ENCODE measurements at regions not wholly inside any gene's neighbourhood (a gene's known extent, or its start where the extent isn't known, plus 50 kb on each side); places are given as distances from the start of the nearest gene placed in this dataset.

DNA sequence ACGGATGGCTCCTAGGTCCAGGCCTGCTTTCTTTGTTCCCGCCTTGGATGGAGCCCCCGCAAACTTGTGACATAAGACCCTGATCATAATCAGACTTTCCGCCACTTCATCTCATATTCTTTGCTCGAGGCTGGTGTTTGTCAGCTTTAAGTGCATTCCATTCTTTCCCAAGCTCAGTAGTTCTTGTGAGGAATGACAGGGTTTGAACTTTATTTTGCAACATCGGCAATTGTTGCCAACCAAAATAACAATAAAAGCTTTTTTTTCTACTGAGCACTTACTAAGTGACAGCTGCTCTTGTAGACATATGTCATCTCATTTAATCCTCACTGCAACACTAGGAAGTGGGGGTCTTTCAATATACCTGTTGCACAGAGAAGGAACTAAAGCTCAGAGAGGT, 178.8 kb upstream of the ST6GAL2 start:
- H3K9me3 ChIP-seq (ENCODE audit: control insufficient read depth, insufficient read depth, low read depth, low read length), result no peaks in the 10 kb centered on the region
- no peak overlapping the region for H3K4me3 ChIP-seq (ENCODE audit: low read depth, low read length)
- no peaks in the 10 kb centered on the region for H3K36me3 ChIP-seq (ENCODE audit: control insufficient read depth, insufficient read depth, low read length)
- H3K4me1 ChIP-seq (ENCODE audit: control insufficient read depth, insufficient read depth, low read length), result peaks cover 15% of the 10 kb centered on the region; the same call in 1 of the 2 replicates
- no peaks in the 10 kb centered on the region for H3K27me3 ChIP-seq (ENCODE audit: control insufficient read depth, insufficient read depth, low read length)
- no peak overlapping the region for H3K27ac ChIP-seq (ENCODE audit: low read depth, low read length)
- H3K9ac ChIP-seq (ENCODE audit: low read length), result no peak overlapping the region

DNA sequence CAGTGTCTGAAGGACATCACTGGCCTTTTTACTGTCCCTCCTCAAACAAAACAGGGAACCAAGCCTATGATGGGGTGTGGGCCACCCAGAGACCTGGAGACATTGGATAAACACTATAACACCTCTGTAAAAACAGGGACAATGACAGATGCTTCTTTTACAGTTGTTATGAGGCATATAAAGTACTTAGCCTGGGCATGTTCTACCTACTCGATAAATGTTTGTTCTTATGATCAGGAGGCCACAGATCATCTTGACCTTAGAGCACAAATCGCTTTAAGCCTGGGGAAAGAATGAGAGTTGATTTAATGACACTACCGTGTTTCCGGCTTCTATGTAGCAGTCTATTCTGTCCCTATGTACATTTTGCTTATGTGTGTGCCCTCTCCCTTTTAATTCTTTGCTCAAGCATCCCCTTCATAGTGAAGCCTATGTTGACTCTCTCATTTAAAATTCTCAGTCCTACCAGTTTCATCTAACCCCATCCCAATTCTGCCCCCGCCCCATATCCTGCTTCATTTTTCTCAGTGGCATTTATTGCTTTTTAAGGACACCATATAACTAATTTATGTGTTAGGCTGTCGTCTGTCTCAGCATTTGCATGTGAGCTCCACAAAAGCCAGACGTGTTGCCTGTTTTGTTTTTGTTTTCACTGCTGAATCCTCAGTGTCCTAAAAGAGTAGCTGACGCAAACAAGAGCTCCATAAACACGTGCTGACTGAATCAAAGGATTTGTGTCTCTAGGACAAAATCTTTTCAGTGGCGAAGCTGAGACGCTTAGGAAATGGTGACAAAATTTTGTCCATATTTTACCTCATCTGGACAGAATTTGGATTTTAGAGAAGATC, 182.3 kb upstream of the ST6GAL2 start:
- H3K4me3 ChIP-seq (ENCODE audit: low read depth, low read length), result no peak overlapping the region
- no peak overlapping the region for H3K9ac ChIP-seq (ENCODE audit: low read length)
- H3K4me1 ChIP-seq (ENCODE audit: control insufficient read depth, insufficient read depth, low read length), result 0 out of 2 replicates have a peak, but pooled peaks cover 3% of the 10 kb centered on the region
- H3K27me3 ChIP-seq (ENCODE audit: control insufficient read depth, insufficient read depth, low read length), result no peaks in the 10 kb centered on the region
- no peaks in the 10 kb centered on the region for H3K36me3 ChIP-seq (ENCODE audit: control insufficient read depth, insufficient read depth, low read length)
- no peaks in the 10 kb centered on the region for H3K9me3 ChIP-seq (ENCODE audit: control insufficient read depth, insufficient read depth, low read depth, low read length)
- H3K27ac ChIP-seq (ENCODE audit: low read depth, low read length), result no peak overlapping the region

GRCh38 chr2:107069890-107070289, 183.9 kb upstream of the ST6GAL2 start:
- Histone ChIP-seq H3K27me3 (ENCODE audit: control insufficient read depth, insufficient read depth, low read length) (no peaks in the 10 kb centered on the region), H3K27ac (ENCODE audit: low read depth, low read length) (no peak overlapping the region), H3K4me1 (ENCODE audit: control insufficient read depth, insufficient read depth, low read length) (0 out of 2 replicates have a peak, but pooled peaks cover 3% of the 10 kb centered on the region), H3K9ac (ENCODE audit: low read length) (no peak overlapping the region), H3K4me3 (ENCODE audit: low read depth, low read length) (no peak overlapping the region), H3K9me3 (ENCODE audit: control insufficient read depth, insufficient read depth, low read depth, low read length) (no peaks in the 10 kb centered on the region), H3K36me3 (ENCODE audit: control insufficient read depth, insufficient read depth, low read length) (no peaks in the 10 kb centered on the region)

DNA sequence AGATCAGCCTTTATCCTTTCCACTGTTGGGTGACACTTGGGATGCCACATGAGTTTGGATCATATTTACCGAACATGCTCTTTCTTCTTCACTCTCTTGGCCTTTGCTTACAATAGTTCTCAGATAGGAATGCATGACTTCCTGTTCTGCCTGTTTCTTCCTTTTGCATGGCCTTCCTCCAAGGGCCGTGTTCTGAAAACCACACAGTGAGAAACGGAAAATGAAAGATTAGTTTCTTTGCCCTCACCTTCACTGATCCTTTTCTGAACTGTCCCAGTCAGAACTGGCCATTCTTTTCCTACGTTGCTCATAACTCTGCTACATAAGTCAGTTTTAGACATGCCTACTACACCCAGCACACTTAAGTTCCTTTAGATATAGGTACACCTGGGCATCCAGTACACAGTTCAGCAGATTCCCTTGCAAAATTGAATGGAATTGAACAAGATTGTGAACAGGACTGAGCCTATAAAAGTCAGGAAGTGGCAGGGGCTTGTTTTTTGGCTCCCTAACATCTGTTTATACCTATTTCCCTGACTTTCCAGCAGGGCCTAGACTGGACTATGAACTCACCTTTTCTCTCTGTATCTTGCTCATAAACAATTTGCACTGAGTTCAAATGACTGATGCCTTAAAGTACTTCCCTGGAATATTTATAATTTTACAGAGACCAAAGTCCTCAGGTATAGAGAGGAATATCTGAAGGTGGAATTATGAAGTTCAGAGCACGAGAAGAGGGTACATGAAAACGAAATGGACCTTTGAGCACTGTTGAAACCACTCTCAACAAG, 186.4 kb upstream of the ST6GAL2 start:
- Histone ChIP-seq H3K27ac (ENCODE audit: low read depth, low read length) (no peak overlapping the region), H3K36me3 (ENCODE audit: control insufficient read depth, insufficient read depth, low read length) (no peaks in the 10 kb centered on the region), H3K4me1 (ENCODE audit: control insufficient read depth, insufficient read depth, low read length) (0 out of 2 replicates have a peak, but pooled peaks cover 3% of the 10 kb centered on the region), H3K9ac (ENCODE audit: low read length) (no peak overlapping the region), H3K4me3 (ENCODE audit: low read depth, low read length) (no peak overlapping the region), H3K27me3 (ENCODE audit: control insufficient read depth, insufficient read depth, low read length) (no peaks in the 10 kb centered on the region), H3K9me3 (ENCODE audit: control insufficient read depth, insufficient read depth, low read depth, low read length) (no peaks in the 10 kb centered on the region)

- Histone ChIP-seq H3K27ac (ENCODE audit: low read depth, low read length) (no peak overlapping the region), H3K9ac (ENCODE audit: low read length) (no peak overlapping the region), H3K36me3 (ENCODE audit: control insufficient read depth, insufficient read depth, low read length) (no peaks in the 10 kb centered on the region)
These were observed 192.6 kb upstream of the ST6GAL2 start for GRCh38 chr2:107078584-107078983.

GRCh38 chr2:107086497-107086896, 200.5 kb upstream of the ST6GAL2 start:
- Histone ChIP-seq H3K9me3 (ENCODE audit: control insufficient read depth, insufficient read depth, low read depth, low read length) (no peaks in the 10 kb centered on the region), H3K27me3 (ENCODE audit: control insufficient read depth, insufficient read depth, low read length) (no peaks in the 10 kb centered on the region), H3K27ac (ENCODE audit: low read depth, low read length) (no peak overlapping the region), H3K9ac (ENCODE audit: low read length) (no peak overlapping the region), H3K36me3 (ENCODE audit: control insufficient read depth, insufficient read depth, low read length) (no peaks in the 10 kb centered on the region), H3K4me3 (ENCODE audit: low read depth, low read length) (no peak overlapping the region), H3K4me1 (ENCODE audit: control insufficient read depth, insufficient read depth, low read length) (no peaks in the 10 kb centered on the region)

More at GRCh38 chr2:107078584-107078983, 192.6 kb upstream of the ST6GAL2 start:
- Histone ChIP-seq H3K4me1 (ENCODE audit: control insufficient read depth, insufficient read depth, low read length) (no peaks in the 10 kb centered on the region), H3K9me3 (ENCODE audit: control insufficient read depth, insufficient read depth, low read depth, low read length) (no peaks in the 10 kb centered on the region), H3K27me3 (ENCODE audit: control insufficient read depth, insufficient read depth, low read length) (no peaks in the 10 kb centered on the region), H3K4me3 (ENCODE audit: low read depth, low read length) (no peak overlapping the region)

GRCh38 chr2:107088156-107088555, 202.2 kb upstream of the ST6GAL2 start:
- H3K27me3 ChIP-seq (ENCODE audit: control insufficient read depth, insufficient read depth, low read length), result no peaks in the 10 kb centered on the region
- no peaks in the 10 kb centered on the region for H3K36me3 ChIP-seq (ENCODE audit: control insufficient read depth, insufficient read depth, low read length)
- no peak overlapping the region for H3K9ac ChIP-seq (ENCODE audit: low read length)
- no peak overlapping the region for H3K4me3 ChIP-seq (ENCODE audit: low read depth, low read length)
- no peaks in the 10 kb centered on the region for H3K4me1 ChIP-seq (ENCODE audit: control insufficient read depth, insufficient read depth, low read length)
- no peak overlapping the region for H3K27ac ChIP-seq (ENCODE audit: low read depth, low read length)
- H3K9me3 ChIP-seq (ENCODE audit: control insufficient read depth, insufficient read depth, low read depth, low read length), result no peaks in the 10 kb centered on the region

- Histone ChIP-seq H3K4me3 (ENCODE audit: low read depth, low read length) (no peak overlapping the region), H3K36me3 (ENCODE audit: control insufficient read depth, insufficient read depth, low read length) (no peaks in the 10 kb centered on the region), H3K9ac (ENCODE audit: low read length) (no peak overlapping the region), H3K27ac (ENCODE audit: low read depth, low read length) (no peak overlapping the region), H3K27me3 (ENCODE audit: control insufficient read depth, insufficient read depth, low read length) (no peaks in the 10 kb centered on the region), H3K9me3 (ENCODE audit: control insufficient read depth, insufficient read depth, low read depth, low read length) (no peaks in the 10 kb centered on the region), H3K4me1 (ENCODE audit: control insufficient read depth, insufficient read depth, low read length) (no peaks in the 10 kb centered on the region)
These were observed 205.3 kb upstream of the ST6GAL2 start for GRCh38 chr2:107091163-107091864.

DNA sequence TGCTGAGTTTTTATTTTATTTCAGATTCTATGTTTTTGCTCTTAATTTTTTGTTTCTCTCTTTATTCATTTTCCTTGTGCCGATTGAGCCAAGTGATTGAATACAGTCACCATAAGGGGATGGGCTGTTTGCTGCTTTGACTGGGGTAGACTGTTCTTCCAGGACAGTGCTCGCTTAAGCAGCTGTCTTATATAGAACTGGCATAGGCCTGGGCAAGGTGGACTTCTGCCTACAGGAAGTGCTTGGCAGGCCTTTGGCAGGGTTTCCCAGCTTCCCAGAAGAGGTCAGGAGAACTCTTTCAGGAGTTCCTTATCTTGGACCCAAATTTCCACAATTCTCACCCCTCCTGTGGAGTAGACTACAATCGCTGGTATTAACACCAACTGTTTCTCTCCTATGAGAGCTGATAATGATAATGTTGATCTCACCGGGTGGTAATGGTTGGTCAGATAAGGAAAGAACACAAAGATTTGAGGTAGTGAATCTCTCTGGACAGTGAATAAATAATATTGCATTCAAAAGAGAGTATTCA, 207.5 kb upstream of the ST6GAL2 start:
- no peaks in the 10 kb centered on the region for H3K9me3 ChIP-seq (ENCODE audit: control insufficient read depth, insufficient read depth, low read depth, low read length)
- no peaks in the 10 kb centered on the region for H3K27me3 ChIP-seq (ENCODE audit: control insufficient read depth, insufficient read depth, low read length)
- no peaks in the 10 kb centered on the region for H3K4me1 ChIP-seq (ENCODE audit: control insufficient read depth, insufficient read depth, low read length)
- H3K36me3 ChIP-seq (ENCODE audit: control insufficient read depth, insufficient read depth, low read length), result no peaks in the 10 kb centered on the region
- H3K27ac ChIP-seq (ENCODE audit: low read depth, low read length), result no peak overlapping the region
- no peak overlapping the region for H3K4me3 ChIP-seq (ENCODE audit: low read depth, low read length)
- H3K9ac ChIP-seq (ENCODE audit: low read length), result no peak overlapping the region

DNA sequence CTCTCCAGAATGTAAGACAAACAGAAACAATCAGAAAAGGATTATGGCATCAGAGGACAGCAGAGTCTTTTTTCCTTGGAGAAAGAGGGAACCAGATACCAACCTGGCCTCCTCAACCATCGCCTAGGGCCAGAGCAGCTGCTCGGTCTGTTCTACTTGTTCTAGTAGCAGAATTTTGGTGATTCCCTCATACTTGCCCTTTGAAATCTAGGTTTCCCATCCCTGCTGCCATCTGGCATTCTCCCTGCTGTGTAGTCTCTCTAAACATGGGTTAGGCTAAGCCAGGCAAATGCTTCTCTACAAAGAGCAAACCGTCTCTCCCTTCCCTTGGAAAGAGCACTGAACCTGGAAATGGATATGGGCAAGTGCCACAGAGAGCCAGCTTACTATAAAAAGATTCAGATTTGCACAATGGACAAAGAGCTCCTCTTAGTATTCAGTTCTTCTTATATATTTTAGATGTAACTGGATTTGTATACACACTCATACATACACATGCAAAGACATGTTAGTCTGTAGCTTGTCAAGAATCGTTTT, 208.6 kb upstream of the ST6GAL2 start:
- H3K36me3 ChIP-seq (ENCODE audit: control insufficient read depth, insufficient read depth, low read length), result no peaks in the 10 kb centered on the region
- no peak overlapping the region for H3K9ac ChIP-seq (ENCODE audit: low read length)
- H3K27me3 ChIP-seq (ENCODE audit: control insufficient read depth, insufficient read depth, low read length), result no peaks in the 10 kb centered on the region
- H3K4me1 ChIP-seq (ENCODE audit: control insufficient read depth, insufficient read depth, low read length), result no peaks in the 10 kb centered on the region
- no peaks in the 10 kb centered on the region for H3K9me3 ChIP-seq (ENCODE audit: control insufficient read depth, insufficient read depth, low read depth, low read length)
- H3K27ac ChIP-seq (ENCODE audit: low read depth, low read length), result no peak overlapping the region
- no peak overlapping the region for H3K4me3 ChIP-seq (ENCODE audit: low read depth, low read length)
